Right forelimb (tissue), 1 donor: ENCODE measurements at regions not wholly inside any gene's neighbourhood (a gene's known extent, or its start where the extent isn't known, plus 50 kb on each side); places are given as distances from the start of the nearest gene placed in this dataset.
"Not testable (repeated sequence)": the region's sequence is repeated elsewhere in the genome, so short reads cannot be mapped to it uniquely, and the experiment has no call there.

ENCODE experiments used
- DNase-seq: peaks from one replicate; pipeline ENCODE4 v3.0.0-alpha.2; 2018

DNA sequence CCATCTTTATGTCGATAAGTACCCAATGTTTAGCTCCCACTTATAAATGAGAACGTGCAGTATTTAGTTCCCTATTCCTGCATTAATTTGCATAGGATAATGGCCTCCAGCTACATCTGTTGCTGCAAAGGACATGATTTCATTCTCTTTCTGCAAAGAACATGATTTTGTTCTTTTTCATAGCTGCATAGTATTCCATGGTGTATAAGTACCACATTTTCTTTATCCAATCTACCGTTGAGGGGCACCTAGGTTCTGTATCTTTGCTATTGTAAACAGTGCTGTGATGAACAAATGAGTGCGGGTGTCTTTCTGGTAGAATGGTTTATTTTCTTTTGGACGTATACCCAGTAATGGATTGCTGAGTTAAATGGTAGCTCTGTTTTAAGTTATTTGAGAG is 63.0 kb downstream of the HLX start:
- DNase-seq: no peak

DNA sequence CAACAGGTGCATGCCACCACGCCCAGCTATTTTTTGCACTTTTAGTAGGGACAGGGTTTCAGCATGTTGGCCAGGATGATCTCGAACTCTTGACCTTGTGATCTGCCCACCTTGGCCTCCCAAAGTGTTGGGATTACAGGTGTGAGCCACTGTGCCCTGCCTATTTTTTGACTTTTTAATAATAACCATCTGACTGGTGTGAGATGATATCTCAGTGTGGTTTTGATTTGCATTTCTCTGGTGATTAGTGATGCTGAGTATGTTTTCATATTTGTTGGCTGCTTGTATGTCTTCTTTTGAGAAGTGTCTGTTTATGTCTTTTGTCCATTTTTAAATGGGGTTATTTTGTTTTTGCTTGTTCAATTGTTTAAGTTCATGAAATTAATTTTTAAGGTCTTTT is 63.7 kb downstream of the HLX start:
- DNase-seq: not testable (repeated sequence)

DNA sequence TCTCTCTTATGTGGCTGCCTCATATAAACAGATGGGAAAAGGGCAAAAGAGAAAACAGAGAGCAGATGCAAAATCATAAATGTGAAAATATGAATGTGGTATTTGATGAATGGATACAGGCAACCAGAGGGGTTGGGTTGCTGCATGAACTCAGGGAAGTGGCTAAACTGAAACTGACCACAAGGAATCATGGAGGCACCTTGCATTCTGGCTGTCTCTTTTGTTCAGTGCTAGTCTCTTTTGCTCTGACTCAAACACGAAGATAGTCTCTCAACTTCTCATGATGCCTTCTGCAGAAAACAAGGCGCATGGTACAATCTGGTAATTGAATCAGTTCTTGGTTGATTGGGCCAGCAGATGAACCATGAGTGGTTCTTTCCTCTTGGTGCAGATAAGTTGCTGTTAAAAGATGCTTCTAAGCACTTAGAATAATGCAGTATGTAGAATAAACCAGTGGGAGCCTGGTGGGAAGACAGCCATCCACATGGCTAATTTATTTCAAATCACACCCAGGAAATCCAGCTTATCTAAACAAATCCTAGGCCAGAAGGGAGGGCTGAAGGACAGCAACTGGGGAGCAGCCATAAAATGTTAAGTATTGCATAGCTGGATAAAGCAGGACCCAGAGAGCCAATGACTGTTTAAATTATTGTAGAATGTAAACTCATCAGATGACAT is 64.2 kb downstream of the HLX start:
- no peak for DNase-seq

DNA sequence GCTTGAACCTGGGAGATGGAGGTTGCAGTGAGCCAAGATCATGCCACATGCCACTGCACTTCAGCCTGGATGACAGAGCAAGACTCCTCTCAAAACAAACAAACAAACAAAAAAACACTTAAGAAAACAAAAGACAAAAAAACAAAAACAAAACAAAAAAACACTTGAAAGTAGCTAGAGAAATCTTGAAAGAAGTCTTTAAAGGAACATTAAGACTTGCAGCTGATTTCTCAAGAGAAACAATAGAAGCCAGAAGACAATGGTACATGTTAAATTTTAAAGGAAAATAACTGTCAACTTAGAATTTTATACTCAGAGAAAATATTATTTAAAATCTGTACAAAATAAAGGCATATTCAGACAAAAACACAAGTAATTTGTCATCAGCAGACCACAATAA is 71.3 kb downstream of the HLX start:
- DNase-seq: no peak

DNA sequence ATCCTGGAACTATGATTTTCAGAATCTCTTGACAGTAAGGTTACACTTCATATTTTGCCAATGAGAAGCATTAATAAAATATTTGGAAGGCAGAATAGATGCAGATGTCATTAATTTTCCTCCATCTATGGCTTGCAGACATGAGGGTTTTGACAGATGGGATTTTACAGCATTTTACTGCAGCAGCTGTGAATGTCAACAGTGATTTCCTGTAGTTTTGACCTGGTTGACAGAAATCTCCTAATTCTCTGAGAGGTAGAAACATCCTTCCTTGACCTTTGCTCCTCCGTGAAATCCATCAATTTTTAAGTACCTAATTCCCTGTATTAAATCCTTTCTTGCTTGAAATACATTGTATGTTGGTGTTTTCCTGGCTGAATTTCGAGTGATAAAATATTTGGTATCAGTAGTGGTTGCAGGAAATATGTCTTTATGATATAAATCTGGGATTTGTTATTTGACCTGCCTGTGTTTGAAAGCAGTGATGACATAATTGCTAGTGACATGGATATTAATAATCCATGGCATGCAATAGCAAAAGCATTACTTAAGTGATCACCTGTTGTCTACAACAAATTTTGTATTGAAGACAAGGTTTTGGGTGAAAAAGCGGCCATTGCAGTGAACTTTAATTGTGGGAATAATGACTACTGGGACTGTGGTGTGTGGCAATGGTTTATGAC is 73.9 kb downstream of the HLX start:
- DNase-seq: no peak

DNA sequence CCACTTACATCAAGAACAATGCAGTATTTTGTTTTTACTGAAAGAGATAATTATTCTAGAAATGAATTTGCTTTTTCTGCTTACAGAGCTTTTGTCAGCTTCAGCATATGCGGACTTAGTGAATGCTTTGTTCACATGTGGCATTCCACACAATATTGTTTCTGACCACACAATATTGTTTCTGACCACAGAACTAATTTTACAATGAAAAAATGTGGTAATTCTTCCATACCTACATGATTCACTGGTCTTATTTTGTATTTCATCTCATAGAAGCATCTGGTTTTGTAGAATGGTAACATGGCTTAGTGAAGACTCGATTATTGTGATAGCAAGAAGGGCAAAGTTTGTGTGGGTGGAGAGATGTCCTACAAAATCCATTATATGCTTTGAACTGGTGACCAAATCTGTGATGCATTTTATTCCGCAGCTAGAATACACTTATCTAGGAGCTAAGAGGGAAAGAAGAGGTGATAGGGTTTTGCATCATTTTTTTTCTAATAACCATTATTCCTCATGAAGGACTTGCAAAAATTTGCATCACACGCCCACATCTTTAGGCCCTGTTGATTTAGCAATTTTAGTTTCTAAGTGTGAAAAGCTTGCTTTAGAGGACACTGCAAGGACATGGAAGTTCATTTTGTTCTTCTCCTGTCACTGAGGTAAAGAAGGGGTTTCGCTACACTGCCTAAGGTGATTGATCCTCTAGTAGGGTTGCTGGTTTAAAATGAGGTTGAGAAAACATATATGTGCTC is 75.3 kb downstream of the HLX start:
- no peak for DNase-seq

DNA sequence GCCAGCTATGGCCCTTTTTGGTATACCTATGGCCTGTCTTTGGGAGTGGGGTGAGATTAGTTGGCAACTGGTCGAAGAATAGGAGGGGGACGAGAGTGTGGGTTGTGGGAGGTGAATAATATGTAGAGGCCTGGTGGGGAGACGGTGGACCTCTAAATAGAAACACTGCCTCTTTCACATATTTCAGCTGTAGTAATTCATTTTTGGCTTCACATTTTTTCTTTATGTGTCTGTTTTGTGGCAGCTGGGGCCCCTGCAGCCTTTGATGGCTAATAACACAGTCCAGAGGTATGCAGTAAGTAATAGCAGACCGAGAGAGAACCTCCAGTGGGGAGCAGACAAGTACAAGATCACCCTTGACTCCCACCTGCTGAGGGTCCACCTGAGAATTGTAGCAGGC is 75.9 kb downstream of the HLX start:
- DNase-seq: no peak

DNA sequence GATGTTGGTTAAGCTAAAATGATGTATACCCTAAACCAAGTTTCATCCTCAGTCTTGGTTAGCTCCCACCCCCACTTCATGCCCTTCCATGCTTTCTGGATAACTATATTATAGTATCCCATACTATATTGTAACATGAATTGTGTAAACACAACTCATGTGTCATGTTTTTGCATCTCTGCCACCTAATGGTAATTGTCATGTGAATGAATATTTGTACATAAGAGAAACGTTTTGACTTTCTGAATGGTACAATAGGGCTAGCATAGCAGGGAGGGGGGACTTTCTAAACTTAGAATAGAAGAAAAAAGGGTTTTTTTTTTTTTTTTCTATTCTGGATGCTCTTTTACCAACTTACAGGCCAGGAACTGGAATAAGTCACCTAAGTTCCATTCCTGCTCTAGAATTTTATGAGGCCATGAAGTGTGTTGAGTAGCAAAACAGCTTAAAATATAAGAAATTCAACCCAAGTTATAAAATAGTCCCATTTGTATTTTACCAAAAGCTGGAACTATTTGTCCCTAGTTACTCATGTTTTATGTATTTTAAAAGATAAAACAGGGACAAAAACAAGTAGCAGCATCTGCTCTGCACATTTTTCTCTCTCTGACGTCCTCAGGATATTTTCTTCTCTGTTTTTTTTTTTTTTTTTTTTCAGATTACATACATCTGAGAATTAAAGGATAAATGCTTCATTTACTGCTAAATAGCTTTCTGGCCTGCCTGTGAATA is 77.4 kb downstream of the HLX start:
- no peak for DNase-seq

DNA sequence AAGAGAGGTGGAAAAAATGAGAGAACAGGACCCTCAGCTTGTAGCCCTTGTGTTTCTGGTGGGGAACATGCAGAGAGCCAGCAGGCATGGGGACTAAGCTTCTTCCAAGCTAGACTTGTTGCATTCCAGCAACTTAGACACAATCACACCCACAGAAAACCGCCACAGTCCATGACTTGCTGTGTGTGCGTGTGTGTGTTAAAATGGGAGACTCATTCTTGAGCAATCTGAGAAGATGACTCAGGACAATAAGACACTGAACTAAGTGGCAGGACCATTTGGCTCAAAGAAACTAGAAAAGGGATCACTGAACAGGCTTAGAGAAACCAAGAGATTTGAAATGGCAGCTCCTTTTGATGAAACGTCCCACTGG is 78.0 kb downstream of the HLX start:
- DNase-seq: no peak

DNA sequence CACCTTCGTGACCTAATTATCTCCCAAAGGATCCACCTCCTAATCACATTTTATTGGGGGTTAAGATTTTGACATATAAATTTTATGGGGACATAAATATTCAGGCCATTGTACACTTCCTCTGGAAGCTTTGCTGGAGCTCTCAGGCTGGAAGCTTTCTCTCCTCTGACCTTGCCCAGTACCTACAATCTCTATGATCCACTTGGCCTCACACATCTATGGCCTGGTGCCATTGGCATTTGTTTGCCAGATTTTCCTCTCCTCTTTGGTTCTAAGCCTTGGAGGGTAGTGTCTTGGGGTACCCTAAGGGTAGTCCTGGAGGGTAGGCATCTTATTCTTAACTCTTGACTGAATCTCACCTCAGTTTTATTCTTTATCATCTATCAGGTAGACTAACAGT is 79.0 kb downstream of the HLX start:
- no peak for DNase-seq

DNA sequence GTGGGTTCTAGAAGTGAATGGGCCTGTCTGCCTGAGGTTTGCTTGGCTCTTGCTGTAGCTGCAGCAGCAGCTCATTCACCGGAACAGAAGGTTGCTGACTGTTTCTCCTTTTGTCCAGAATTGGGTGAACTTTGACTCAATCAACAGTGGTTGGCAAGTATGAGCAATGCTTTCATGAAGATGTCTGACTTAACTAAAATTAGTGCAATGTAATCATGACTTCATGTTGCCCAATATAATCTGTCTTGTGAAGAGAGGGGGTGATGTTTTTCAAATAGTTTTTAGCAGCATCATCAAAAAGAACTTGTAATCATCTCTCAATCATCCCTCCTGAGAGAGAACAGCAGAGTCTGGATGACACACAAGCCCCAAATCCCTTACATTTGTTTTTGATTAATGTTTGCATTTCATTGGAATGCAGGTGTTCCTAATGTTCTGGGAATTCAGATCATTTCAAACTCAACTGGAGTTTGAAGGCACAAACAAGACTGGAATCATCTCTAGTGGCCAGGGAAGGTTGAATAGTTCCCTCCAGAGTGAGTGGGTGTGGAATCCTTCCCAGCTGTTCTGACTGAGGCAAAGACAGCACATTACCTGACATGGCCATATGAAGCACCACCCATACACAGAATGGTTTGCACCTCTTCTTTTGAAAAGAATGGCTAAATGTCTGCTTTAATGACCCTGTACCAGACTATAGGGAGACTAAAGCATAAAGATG is 82.9 kb downstream of the HLX start:
- DNase-seq: no peak

DNA sequence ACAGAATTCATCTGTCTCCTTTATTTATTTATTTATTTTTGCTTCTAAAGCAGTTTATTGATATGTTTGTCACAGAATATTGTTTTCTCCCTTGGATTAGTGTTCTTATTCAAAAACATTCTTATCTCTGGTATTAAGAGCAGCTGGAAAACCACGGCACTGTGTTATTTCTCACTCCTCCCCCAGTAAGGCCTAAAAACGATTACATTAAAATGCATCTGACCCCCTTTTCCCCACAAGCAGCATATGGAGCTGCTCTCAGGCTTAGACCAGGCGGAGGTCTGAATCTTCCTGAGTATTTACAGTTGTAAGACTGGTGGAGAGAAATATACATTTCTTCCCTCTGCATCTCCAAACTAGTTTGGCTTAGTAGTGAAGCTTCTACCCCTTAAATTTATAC is 86.8 kb downstream of the HLX start:
- no peak for DNase-seq

DNA sequence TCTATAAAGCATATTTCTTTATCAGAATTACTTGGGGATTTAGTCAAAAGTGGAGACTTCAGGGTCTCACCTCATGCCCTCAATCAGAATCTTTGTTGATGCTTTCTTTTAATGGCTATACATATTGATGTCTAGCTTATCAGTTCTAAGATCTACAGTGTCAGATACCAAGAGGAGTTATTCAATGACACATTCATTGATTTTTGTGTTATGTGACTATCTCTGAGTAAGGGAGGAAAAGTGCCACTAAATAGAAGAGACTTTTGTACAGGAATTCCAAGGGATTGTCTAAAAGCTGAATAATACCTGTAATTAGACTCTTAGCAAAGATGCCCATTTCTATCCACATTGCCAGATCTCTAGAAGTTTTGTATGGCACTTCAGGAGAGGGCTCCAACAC is 87.2 kb downstream of the HLX start:
- no peak for DNase-seq

DNA sequence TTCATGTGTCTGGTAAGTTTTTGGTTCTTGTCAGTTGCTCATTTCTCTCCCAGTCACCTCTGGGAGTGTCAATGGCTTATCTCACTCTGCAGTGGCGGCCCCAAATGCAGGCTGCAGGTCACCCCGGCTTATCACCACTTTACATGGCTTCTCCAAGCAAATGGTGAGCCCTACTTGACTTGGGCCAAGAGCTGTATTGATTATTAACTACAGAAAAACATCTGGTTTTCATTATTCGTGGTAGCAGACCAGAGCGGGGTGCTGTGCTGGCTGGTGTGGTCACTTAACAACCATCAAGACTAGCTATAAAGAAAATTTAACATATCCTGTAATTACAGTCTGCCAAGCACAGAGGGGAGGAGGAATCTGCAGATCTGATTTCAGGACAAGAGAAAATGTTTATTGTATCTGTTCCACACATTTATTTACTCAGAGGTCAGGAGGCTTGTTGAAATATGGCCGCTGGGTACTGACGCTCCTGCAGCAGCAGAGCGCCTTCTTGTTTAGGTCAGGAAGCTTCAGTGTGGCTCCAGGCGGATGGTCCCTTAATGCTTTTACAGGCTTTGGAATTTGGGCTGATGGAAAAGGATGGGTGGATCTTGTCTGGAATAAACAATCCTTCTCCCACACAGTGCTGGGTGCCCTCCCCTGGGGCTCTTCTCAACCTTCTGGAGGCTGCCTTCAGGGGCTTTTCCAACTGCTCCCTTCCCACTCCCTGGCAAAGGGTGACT is 87.8 kb downstream of the HLX start:
- DNase-seq: no peak

DNA sequence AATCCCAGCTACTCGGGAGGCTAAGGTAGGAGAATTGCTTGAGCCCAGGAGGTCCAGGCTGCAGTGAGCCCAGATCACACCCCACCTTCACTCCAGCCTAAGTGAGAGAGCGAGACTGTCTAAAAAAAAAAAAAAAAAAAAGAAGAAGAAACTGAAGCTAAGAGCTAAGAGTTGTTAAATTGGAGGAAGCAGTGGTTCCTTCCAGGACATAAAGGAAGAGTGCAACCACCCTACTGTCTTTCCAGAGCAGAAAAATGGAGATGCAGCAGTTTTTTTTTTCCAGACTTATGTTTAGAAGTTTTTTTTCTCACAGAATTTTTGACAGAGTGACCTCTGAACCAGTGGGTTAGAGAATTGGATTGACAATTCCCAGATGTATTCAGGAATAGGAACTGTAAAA is 88.7 kb downstream of the HLX start:
- DNase-seq: no peak

DNA sequence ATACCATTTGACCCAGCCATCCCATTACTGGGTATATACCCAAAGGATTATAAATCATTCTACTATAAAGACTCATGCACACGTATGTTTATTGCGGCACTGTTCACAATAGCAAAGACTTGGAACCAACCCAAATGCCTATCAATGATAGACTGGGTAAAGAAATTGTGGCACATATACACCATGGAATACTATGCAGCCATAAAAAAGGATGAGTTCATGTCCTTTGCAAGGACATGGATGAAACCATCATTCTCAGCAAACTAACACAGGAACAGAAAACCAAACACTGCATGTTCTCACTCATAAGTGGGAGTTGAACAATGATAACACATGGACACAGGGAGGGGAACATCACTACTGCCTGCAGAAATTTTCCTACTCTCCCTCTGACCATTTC is 90.0 kb downstream of the HLX start:
- not testable (repeated sequence) for DNase-seq

DNA sequence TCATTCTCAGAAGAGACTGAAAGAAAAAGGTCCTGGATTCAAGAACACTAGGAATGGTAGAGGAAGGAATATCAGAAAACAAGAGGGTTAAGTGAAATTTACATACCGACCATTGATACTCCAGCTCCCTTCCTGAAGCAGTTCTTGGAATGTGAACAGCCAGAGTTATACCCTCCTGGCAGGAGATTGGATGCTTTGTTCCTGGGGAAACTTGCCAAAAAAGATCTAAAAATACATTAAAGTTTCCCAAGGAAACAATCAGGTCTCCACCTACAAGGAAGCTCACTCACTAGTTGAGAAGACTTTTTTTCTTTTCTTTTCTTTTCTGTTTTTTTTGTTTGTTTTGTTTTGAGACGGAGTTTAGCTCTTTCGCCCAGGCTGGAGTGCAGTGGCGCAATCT is 91.1 kb downstream of the HLX start:
- DNase-seq: no peak

DNA sequence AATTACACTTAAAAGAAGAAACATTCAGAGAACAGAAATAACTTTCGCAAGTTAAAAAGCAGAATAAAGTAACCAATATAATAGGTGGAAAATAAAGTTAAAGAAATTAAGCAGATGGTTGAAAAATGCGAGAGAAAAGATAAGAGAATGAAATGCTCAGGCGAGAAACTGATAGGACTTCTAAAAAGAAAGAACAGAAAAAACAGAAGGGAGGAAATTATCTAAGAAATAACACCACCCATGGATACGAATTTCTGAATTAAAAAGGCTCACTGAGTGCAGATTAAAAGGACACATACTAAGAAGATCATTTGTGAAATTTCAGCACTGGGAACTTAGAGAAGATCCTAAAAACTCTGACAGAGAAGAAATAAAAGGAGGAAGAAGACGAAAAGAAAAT is 92.0 kb downstream of the HLX start:
- no peak for DNase-seq

DNA sequence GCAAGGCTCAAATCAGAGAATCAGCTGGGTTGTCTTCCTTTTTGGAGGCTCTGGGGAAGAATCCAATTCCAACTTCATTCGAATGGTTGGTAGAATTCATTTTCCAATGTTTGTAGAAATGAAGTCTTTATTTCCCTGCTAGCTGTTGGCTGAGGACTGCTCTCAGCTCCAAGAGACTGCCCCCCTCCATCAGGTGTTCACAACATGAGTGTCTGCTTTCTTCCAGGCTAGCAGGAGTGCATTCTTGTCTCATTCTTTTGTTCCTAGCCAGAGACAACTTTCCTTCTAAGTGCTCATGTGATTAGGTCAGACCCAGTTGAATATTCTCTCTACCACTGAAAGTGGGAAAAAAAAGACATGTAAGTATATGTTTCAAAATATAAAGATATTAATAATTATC is 95.2 kb downstream of the HLX start:
- DNase-seq: no peak

DNA sequence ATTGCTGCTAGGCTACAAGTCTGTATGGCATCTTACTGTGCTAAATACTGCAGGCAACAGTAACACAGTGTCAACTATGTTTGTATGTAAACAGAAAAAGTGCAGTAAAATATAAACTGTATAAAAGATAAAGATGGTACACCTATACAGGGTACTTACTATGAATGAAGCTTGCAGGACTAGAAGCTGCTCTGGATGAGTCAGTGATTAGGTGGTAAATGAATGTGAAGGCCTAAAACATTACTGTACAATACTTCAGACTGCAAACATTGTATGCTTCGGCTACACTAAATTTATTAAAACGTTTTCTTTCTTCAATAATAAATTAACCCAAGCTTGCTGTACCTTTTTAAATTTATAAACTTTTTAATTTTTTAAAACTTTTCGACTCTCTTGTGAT is 97.1 kb downstream of the HLX start:
- DNase-seq: no peak

DNA sequence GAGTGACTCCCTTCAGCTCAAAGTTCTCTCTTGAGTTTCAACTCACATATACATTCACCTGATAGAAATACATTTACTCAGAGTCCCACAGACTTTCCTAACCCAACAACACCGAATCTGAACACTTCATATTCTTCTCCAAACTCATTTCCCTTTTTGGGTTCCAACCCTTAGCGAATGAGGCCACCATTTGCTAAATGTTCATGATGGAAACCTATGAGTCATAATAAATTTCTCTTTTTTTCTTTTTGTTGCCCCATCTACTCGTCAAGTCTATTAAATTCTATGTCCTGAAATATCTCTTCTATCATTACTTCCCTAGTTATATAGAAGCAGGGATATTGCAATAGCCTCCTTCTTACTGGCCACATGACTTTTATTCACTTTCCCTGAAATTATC is 100.1 kb downstream of the HLX start:
- no peak for DNase-seq

DNA sequence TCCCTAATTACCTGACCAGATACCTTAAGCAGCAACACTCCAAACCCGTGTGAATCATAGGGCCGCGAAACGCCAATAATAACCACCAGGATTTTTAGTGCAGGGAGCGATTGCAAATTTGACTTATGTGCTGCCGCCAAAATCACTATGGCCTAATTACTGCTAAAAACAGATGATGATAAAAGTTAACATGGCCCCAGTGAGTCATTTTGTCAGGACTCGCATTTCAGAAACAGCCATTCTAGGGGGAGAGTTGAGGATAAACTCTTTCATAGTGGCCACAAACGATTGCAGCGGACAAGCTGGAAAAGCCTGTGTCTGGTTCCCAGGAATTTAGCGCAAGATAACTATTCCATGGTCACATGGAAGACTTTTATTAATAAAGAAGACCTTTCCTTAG is 103.4 kb downstream of the HLX start:
- no peak for DNase-seq
